Fibroblast of the aortic adventitia (primary cell): ENCODE measurements at regions not wholly inside any gene's neighbourhood (a gene's known extent, or its start where the extent isn't known, plus 50 kb on each side); places are given as distances from the start of the nearest gene placed in this dataset.
"Not testable (repeated sequence)": the region's sequence is repeated elsewhere in the genome, so short reads cannot be mapped to it uniquely, and the experiment has no call there.

Experiments
- DNase-seq: peaks from one replicate; pipeline ENCODE4 v3.0.0-alpha.2; 2010; ENCODE audit warnings: low read depth
- H3K4me3 ChIP-seq: 2 replicates; pipeline ENCODE4 v1.5.1; 2011; ENCODE audit warnings: low read depth, mild to moderate bottlenecking, control low read depth, low read length, moderate library complexity
- TF ChIP-seq, protein P1 (sequence below): IDR thresholded peaks from 2 replicates; pipeline ENCODE4 v1.5.1; 2011; ENCODE audit warnings: mild to moderate bottlenecking, low read length, control low read depth, inconsistent platforms; ENCODE audit not compliant: insufficient read depth

DNA sequence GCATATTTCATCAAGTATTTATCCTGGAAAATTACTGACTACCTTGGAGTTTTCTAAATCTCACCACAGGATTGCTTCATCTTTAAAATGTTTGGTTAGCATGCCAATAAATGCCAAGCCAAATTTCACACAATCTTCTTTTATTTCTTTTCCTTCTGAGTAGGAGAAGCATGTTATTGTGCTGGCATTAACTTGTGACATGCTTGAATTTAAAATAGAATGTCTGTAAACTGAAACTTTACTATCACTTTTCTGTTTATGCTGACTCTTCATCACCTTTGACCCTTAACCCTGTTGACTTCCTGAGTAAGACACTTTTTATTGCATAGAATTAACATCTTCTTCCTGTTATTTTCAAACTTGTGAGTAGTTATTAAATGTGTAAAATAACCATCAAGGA, 56.2 kb upstream of the LRRTM4 start:
- TF ChIP-seq, protein P1, sequence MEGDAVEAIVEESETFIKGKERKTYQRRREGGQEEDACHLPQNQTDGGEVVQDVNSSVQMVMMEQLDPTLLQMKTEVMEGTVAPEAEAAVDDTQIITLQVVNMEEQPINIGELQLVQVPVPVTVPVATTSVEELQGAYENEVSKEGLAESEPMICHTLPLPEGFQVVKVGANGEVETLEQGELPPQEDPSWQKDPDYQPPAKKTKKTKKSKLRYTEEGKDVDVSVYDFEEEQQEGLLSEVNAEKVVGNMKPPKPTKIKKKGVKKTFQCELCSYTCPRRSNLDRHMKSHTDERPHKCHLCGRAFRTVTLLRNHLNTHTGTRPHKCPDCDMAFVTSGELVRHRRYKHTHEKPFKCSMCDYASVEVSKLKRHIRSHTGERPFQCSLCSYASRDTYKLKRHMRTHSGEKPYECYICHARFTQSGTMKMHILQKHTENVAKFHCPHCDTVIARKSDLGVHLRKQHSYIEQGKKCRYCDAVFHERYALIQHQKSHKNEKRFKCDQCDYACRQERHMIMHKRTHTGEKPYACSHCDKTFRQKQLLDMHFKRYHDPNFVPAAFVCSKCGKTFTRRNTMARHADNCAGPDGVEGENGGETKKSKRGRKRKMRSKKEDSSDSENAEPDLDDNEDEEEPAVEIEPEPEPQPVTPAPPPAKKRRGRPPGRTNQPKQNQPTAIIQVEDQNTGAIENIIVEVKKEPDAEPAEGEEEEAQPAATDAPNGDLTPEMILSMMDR, result no peak
- DNase-seq, result no peak
- H3K4me3 ChIP-seq, result no peak overlapping the region

DNA sequence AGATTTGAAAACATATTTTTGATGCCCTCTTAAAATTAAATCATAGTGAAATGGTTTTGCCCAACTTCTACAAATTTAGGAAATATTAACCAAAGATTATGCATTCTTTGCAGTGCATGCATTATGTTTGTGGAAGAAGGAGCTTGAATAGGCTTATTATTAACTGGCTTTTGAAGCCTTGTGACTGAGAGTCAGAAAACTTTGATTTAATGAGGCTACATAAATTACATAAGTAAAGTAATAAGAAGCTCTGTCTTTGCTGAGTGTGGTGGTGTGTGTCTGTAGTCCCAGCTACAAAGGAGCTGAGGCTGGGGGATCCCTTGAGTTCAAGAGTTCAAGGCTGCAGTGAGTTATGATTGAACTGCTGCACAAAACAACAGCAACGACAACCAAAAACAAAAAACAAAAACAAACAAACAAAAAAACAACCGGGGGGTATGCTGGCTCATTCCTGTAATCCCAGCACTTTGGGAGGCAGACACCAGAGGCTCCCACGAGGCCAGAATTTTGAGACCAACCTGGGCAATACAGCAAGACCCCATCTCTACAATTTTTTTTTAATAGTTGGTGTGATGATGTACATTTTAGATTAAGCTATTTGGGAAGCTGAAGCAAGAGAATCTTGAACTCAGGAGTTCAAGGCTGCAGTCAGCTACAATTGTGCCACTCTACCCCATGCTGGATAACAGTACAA, 57.0 kb upstream of the LRRTM4 start:
- no peak for DNase-seq
- TF ChIP-seq, protein P1, result no peak
- no peak overlapping the region for H3K4me3 ChIP-seq

DNA sequence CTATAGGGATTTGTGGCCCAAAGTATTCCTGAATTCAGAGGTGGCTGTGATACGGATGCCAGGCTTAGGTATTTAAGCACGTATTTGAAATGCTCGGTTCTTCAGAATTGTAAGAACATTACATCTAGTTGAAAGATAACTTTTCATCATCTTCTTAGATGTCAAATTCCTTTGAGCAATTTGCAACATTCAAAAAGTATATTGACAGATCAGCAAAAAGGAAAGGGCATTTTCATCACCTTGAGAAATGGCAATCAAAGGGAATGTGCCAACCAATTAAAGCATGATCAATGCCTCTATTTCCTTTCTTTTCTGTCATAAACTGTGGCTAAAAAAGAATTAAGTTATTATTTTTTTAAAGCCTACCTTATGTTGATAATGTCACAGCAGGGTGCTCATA, 66.3 kb upstream of the LRRTM4 start:
- no peak for DNase-seq
- TF ChIP-seq, protein P1, result no peak
- no peak overlapping the region for H3K4me3 ChIP-seq

DNA sequence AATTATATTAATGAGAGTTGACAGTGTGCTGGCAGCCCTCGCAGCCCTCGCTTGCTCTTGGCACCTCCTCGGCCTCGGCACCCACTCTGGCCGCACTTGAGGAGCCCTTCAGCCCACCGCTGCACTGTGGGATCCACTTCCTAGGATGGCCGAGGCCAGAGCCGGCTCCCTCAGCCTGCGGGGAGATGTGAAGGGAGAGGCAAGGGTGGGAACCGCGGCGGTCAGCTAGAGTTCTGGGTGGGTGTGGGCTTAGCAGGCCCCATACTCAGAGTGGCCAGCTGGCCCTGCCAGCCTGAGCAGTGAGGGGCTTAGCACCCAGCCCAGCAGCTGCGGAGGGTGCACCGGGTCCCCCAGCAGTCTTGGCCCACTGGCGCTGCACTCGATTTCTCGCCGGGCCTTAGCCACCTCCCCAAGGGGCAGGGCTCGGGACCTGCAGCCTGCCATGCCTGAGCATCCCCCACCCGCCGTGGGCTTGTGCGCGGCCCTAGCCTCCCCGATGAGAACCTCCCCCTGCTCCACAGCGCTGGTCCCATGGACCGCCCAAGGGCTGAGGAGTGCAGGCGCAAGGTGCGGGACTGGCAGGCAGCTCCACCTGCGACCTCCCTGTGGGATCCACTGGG, 68.2 kb upstream of the LRRTM4 start:
- no peak for DNase-seq
- no peak overlapping the region for H3K4me3 ChIP-seq
- TF ChIP-seq, protein P1, result no peak

DNA sequence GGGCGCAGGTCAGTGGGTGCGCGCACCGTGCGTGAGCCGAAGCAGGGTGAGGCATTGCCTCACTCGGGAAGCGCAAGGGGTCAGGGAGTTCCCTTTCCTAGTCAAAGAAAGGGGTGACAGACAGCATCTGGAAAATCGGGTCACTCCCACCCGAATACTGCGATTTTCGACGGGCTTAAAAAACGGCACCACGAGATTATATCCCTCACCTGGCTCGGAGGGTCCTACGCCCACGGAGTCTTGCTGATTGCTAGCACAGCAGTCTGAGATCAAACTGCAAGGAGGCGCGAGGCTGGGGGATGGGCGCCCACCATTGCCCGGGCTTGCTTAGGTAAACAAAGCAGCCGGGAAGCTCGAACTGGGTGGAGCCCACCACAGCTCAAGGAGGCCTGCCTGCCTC, 70.8 kb upstream of the LRRTM4 start:
- DNase-seq, H3K4me3 ChIP-seq: not testable (repeated sequence)

DNA sequence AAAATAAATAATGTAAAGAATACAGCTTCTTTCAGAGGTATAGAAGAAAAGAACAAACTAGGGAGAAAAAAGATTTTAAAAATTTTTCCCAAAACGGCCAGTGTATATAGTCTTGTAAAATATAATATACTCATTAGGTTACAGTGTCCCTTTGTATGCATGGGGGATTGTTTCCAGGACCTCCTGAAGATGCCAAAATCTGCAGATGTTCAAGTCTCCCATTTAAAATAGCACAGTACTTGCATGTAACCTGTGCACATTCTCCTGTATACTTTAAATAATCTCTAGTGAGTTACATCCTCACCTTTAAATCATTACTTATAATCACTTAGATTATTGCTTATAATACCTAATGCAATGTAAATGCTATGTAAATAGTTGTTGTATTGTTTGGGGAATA, 80.6 kb upstream of the LRRTM4 start:
- TF ChIP-seq, protein P1, result no peak
- H3K4me3 ChIP-seq, result no peak overlapping the region
- no peak for DNase-seq

DNA sequence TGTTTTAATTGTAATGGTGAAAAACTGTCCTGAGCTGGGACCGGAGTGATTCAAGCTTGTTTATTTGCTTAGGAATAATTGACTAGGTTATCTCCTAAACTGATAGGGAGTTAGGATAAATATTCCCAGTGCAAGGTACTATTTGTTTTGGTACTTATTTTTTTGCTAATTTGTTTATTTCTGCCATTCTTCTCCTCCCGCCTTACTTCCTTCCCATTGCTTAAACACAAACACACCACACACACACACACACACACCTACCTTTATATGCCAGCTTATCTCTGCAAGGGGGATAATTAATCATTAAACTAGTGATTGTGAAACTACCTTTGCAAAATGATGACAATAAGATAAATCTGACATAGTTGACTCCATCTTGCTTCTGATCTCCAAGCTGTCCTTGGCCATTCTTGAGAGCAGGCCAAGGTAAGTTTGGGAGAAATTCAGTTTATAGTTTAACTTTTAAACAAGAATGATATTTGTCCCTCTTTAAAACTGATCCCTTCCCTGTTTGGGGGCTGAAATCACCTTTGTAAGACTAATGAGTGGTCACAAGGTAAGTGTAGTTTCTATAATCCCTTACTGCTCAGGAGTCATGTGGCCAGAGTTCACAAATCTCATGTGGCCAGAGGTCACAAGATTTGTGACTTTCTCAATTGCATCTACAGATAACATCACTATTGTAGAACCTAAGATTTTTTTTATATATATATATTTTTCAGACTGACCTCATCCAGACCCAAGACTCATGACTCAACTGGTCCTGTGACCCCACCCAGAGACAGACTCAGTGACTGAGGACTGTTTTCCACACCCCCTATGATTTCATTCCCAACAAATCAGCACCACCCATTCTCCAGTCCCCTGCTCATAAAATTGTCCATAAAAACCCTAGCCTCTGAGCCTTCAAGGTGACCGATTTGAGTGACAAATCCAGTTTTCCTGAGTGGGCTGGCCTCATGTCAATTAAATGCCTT, 83.1 kb upstream of the LRRTM4 start:
- H3K4me3 ChIP-seq, result no peak overlapping the region
- TF ChIP-seq, protein P1, result no peak

More for the DNA sequence above, 83.1 kb upstream of the LRRTM4 start:
- DNase-seq, result no peak
